GM20000 (cell line): ENCODE measurements at regions not wholly inside any gene's neighbourhood (a gene's known extent, or its start where the extent isn't known, plus 50 kb on each side); places are given as distances from the start of the nearest gene placed in this dataset.

Experiments used
- DNase-seq: peaks from one replicate; pipeline ENCODE4 v3.0.0; 2012; ENCODE audit warnings: low spot score
- CTCF ChIP-seq: IDR thresholded peaks from 2 replicates; pipeline ENCODE4 v1.5.1; 2012; ENCODE audit warnings: mild to moderate bottlenecking, control low read depth; ENCODE audit errors: extremely low read depth, missing control alignments

GRCh38 chr2:217733461-217733860 is 269.3 kb downstream of the TNS1 start:
- no peak for DNase-seq
- no peak for TF ChIP-seq CTCF

GRCh38 chr2:217732992-217733391 is 269.8 kb downstream of the TNS1 start:
- no peak for DNase-seq
- TF ChIP-seq CTCF = no peak

- no peak for TF ChIP-seq CTCF
- DNase-seq = no peak
Observed at GRCh38 chr2:217731805-217732204, 271.0 kb downstream of the TNS1 start.

- TF ChIP-seq CTCF = no peak
- DNase-seq = no peak
Observed at GRCh38 chr2:217729421-217730053, 273.3 kb downstream of the TNS1 start.

GRCh38 chr2:217727801-217728200 is 275.0 kb downstream of the TNS1 start:
- no peak for DNase-seq
- no peak for TF ChIP-seq CTCF

GRCh38 chr2:217725409-217725808 is 277.4 kb downstream of the TNS1 start:
- no peak for DNase-seq
- no peak for TF ChIP-seq CTCF

- no peak for DNase-seq
- no peak for TF ChIP-seq CTCF
Observed at GRCh38 chr2:217724471-217724870, 278.3 kb downstream of the TNS1 start.
